ENCODE measurements at regions not wholly inside any gene's neighbourhood (a gene's known extent, or its start where the extent isn't known, plus 50 kb on each side); places are given as distances from the start of the nearest gene placed in this dataset.
"Not testable (repeated sequence)": the region's sequence is repeated elsewhere in the genome, so short reads cannot be mapped to it uniquely, and the experiment has no call there.

DNA sequence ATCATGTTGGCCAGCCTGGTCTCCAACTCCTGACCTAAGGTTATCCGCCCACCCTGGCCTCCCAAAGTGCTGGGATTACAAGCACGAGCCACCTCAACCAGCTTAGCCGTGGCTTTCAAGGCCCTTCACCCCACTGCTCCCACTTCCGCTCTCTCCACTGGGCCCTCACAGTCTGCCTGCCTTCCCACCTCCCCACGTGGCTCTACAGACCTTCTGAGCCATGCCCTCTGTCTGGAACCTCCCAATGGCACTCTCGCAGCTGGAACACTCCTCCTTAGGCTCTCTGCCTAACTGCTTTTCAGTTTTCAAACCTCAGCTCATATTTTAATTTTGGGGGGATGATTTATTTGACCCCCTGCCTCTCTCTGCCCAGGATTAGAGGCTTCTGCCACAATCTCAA, 59.3 kb upstream of the SH3RF1 start:
- no peaks in the 10 kb centered on the region for H3K36me3 ChIP-seq (ENCODE audit: control insufficient read depth, insufficient read depth, low read length)
- H3K4me3 ChIP-seq (replicated peaks; ENCODE audit: low read depth, low read length): no peak overlapping the region
- TF ChIP-seq, protein P1, sequence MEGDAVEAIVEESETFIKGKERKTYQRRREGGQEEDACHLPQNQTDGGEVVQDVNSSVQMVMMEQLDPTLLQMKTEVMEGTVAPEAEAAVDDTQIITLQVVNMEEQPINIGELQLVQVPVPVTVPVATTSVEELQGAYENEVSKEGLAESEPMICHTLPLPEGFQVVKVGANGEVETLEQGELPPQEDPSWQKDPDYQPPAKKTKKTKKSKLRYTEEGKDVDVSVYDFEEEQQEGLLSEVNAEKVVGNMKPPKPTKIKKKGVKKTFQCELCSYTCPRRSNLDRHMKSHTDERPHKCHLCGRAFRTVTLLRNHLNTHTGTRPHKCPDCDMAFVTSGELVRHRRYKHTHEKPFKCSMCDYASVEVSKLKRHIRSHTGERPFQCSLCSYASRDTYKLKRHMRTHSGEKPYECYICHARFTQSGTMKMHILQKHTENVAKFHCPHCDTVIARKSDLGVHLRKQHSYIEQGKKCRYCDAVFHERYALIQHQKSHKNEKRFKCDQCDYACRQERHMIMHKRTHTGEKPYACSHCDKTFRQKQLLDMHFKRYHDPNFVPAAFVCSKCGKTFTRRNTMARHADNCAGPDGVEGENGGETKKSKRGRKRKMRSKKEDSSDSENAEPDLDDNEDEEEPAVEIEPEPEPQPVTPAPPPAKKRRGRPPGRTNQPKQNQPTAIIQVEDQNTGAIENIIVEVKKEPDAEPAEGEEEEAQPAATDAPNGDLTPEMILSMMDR (IDR thresholded peaks at IDR 0.05; ENCODE audit: insufficient read depth, low read length, poor library complexity, severe bottlenecking): no peak
- H3K27me3 ChIP-seq (replicated peaks; ENCODE audit: control insufficient read depth, insufficient read depth, low read length): no peaks in the 10 kb centered on the region
- no peak for DNase-seq (ENCODE audit: extremely low read depth, insufficient read length)

DNA sequence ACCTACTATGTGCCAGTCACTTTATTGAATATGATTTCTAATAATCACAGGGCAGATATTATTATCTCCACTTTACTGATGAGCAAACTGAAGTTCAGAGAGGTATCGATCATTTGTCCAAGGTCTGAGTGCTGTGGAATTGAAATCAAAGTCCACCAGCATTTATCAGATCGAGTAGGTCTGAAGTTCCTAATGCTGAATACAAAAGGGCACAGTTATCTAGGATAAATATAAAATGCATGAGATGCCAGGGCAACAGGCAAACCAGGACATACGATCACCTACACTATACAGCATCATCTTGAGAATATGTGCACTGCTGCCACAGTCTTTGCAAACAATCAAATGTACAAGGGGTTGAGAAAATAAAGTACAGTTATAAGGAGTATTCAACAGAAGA, 57.2 kb upstream of the SH3RF1 start:
- TF ChIP-seq, protein P1 (IDR thresholded peaks at IDR 0.05; ENCODE audit: insufficient read depth, low read length, poor library complexity, severe bottlenecking): no peak
- DNase-seq (ENCODE audit: extremely low read depth, insufficient read length): no peak
- H3K36me3 ChIP-seq (ENCODE audit: control insufficient read depth, insufficient read depth, low read length): no peaks in the 10 kb centered on the region
- H3K4me3 ChIP-seq (replicated peaks; ENCODE audit: low read depth, low read length): no peak overlapping the region
- H3K27me3 ChIP-seq (replicated peaks; ENCODE audit: control insufficient read depth, insufficient read depth, low read length): no peaks in the 10 kb centered on the region

DNA sequence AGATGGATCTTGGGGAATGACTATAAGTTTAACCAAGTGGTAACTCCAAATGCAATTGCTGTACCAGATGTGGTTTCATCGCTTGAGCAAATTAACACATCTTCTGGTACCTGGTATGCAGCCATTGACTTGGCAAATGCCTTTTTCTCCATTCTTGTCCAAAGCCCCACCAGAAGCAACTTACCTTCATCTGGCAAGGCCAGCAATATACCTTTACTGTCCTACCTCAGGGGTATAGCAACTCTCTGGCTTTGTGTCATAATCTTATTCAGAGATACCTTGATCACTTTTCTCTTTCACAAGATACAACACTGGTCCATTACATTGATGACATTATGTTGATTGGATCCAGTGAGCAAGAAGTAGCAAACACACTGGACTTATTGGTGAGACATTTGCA, 53.2 kb upstream of the SH3RF1 start:
- H3K36me3 ChIP-seq (ENCODE audit: control insufficient read depth, insufficient read depth, low read length); DNase-seq (ENCODE audit: extremely low read depth, insufficient read length); H3K27me3 ChIP-seq (replicated peaks; ENCODE audit: control insufficient read depth, insufficient read depth, low read length); H3K4me3 ChIP-seq (replicated peaks; ENCODE audit: low read depth, low read length): not testable (repeated sequence)

DNA sequence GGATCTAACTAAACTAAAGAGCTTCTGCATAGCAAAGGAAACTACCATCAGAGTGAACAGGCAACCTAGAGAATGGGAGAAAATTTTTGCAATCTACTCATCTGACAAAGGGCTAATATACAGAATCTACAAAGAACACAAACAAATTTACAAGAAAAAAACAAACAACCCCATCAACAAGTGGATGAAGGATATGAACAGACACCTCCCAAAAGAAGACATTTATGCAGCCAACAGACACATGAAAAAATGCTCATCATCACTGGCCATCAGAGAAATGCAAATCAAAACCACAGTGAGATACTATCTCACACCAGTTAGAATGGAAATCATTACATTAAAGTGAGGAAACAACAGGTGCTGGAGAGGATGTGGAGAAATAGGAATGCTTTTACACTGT, 52.1 kb upstream of the SH3RF1 start:
- H3K4me3 ChIP-seq (replicated peaks; ENCODE audit: low read depth, low read length); H3K36me3 ChIP-seq (ENCODE audit: control insufficient read depth, insufficient read depth, low read length); DNase-seq (ENCODE audit: extremely low read depth, insufficient read length); H3K27me3 ChIP-seq (replicated peaks; ENCODE audit: control insufficient read depth, insufficient read depth, low read length): not testable (repeated sequence)

Data from GM06990 (cell line).